Stomach (tissue), 8 donors: ENCODE measurements at regions not wholly inside any gene's neighbourhood (a gene's known extent, or its start where the extent isn't known, plus 50 kb on each side); places are given as distances from the start of the nearest gene placed in this dataset.

ENCODE experiments used
- DNase-seq, 2 donors: peaks; one replicate each; pipeline versions ENCODE4 v3.0.0 to v3.0.0-alpha.2; 2013 to 2019
- H3K27ac ChIP-seq, 5 donors: fragments of 200-600 bp in 4 of 5; sonication (generic) in 4 of 5; one replicate each; pipeline ENCODE4 v1.5.1; 2013 to 2019; ENCODE audit warnings: mild to moderate bottlenecking in 1 of 5, moderate library complexity in 1 of 5
- H3K27me3 ChIP-seq, 3 donors: fragments of 200-600 bp; sonication (generic); one replicate each; pipeline ENCODE4 v1.5.1; 2017 to 2019; ENCODE audit warnings: mixed run types in 1 of 3
- H3K36me3 ChIP-seq, 4 donors: fragments of 200-600 bp; sonication (generic); 1 replicate in 3 of 4; 2 replicates in 1 of 4; pipeline ENCODE4 v1.5.1; 2016 to 2019
- H3K4me1 ChIP-seq, 4 donors: fragments of 200-600 bp; sonication (generic); one replicate each; pipeline ENCODE4 v1.5.1; 2016 to 2019
- H3K4me3 ChIP-seq, 4 donors: fragments of 200-600 bp; sonication (generic) in 3 of 4; one replicate each; pipeline ENCODE4 v1.5.1; 2016 to 2019; ENCODE audit warnings: mild to moderate bottlenecking in 1 of 4
- H3K9me3 ChIP-seq, 4 donors: fragments of 200-600 bp; sonication (generic); one replicate each; pipeline ENCODE4 v1.5.1; 2016 to 2019
- CTCF ChIP-seq, 7 experiments: fragments of 450-650 bp in 4 of 7; fragments of 200-600 bp in 3 of 7; sonication (generic) in 3 of 7; IDR thresholded peaks; one replicate each; pipeline ENCODE4 v1.5.1; 2016 to 2019; ENCODE audit warnings: antibody characterized with exemption in 7 of 7, control low read depth in 2 of 7, mild to moderate bottlenecking in 1 of 7
- EP300 ChIP-seq: sonication (generic); formaldehyde crosslinking; IDR thresholded peaks from one replicate; pipeline ENCODE4 v1.6.1; 2017; ENCODE audit warnings: antibody characterized with exemption
- POLR2A ChIP-seq, 4 donors: fragments of 450-650 bp; IDR thresholded peaks; one replicate each; pipeline ENCODE4 v1.6.1; 2016; ENCODE audit warnings: antibody characterized with exemption in 4 of 4, control low read depth in 2 of 4, mild to moderate bottlenecking in 1 of 4, moderate library complexity in 1 of 4
- POLR2AphosphoS5 ChIP-seq, 3 donors: sonication (generic); formaldehyde crosslinking; IDR thresholded peaks; one replicate each; pipeline ENCODE4 v1.6.1; 2016; ENCODE audit warnings: antibody characterized with exemption in 3 of 3
- WGBS, 5 donors: extraction: QIAGEN DNeasy Blood & Tissue Kit in 3 of 5; methylation state at CpG; one replicate each; pipeline versions ENCODE4 v1.1.5 to v1.1.7; 2013 to 2018; 5-methylcytosine and 5-hydroxymethylcytosine counted together
- intact Hi-C: fragments of 100-400 bp; cut with DNase I; formaldehyde crosslinking; loops from one replicate; pipeline ENCODE4 v1.15.1; 2023; ENCODE audit warnings: low total_unique reads
- donor health status: healthy with polysubstance abuse.
- donor health status: Bipolar disorder and iron deficiency.
- donor health status: healthy.

- no peaks in the 10 kb centered on the region for H3K36me3 ChIP-seq
- no peaks in the 10 kb centered on the region for H3K9me3 ChIP-seq
- no peak for DNase-seq
- TF ChIP-seq EP300 (no peak), POLR2AphosphoS5 (IDR thresholded peaks at IDR 0.05) (no peak), CTCF (IDR thresholded peaks at IDR 0.05) (no peak)
- H3K4me1 ChIP-seq, result no peaks in the 10 kb centered on the region
- WGBS, 5 donors, result 91 to 99% (median 95%) methylated on average over 2 of the region's 2 CpGs
- intact Hi-C loops, result no loop called here
- no peak overlapping the region for H3K27ac ChIP-seq
- H3K4me3 ChIP-seq, result no peak overlapping the region
- H3K27me3 ChIP-seq, result no peaks in the 10 kb centered on the region
These were observed 281.1 kb downstream of the SPRY2 start for GRCh38 chr13:80059789-80060188.

GRCh38 chr13:80058626-80059025 is 282.3 kb downstream of the SPRY2 start:
- intact Hi-C loops, result no loop called here
- H3K27me3 ChIP-seq, result no peaks in the 10 kb centered on the region
- DNase-seq, result no peak
- no peaks in the 10 kb centered on the region for H3K36me3 ChIP-seq
- 82 to 96% (median 90%) methylated on average over 4 of the region's 4 CpGs for WGBS, 5 donors
- no peak overlapping the region for H3K4me3 ChIP-seq
- no peaks in the 10 kb centered on the region for H3K4me1 ChIP-seq
- TF ChIP-seq POLR2AphosphoS5 (IDR thresholded peaks at IDR 0.05) (no peak), EP300 (no peak), CTCF (IDR thresholded peaks at IDR 0.05) (no peak)
- no peaks in the 10 kb centered on the region for H3K9me3 ChIP-seq
- H3K27ac ChIP-seq, result no peak overlapping the region

GRCh38 chr13:80055847-80056246 is 285.1 kb downstream of the SPRY2 start:
- H3K36me3 ChIP-seq, result no peaks in the 10 kb centered on the region
- WGBS, 5 donors, result 89 to 95% (median 91%) methylated on average over 4 of the region's 4 CpGs
- no peaks in the 10 kb centered on the region for H3K9me3 ChIP-seq

GRCh38 chr13:80054806-80055205 is 286.1 kb downstream of the SPRY2 start:
- H3K27ac ChIP-seq, result no peak overlapping the region
- WGBS, 5 donors, result 83 to 91% (median 87%) methylated on average over 3 of the region's 3 CpGs
- no peak for DNase-seq
- intact Hi-C loops, result no loop called here
- H3K4me1 ChIP-seq, result peaks cover 0 to 4% (median 0%) of the 10 kb centered on the region in 4 donors
- H3K9me3 ChIP-seq, result no peaks in the 10 kb centered on the region
- no peaks in the 10 kb centered on the region for H3K36me3 ChIP-seq
- no peak overlapping the region for H3K4me3 ChIP-seq
- TF ChIP-seq POLR2AphosphoS5 (IDR thresholded peaks at IDR 0.05) (no peak), CTCF (IDR thresholded peaks at IDR 0.05) (no peak), EP300 (no peak), POLR2A (IDR thresholded peaks at IDR 0.05) (no peak)
- no peaks in the 10 kb centered on the region for H3K27me3 ChIP-seq

More at GRCh38 chr13:80055847-80056246, 285.1 kb downstream of the SPRY2 start:
- Histone ChIP-seq H3K4me3 (no peak overlapping the region), H3K27ac (no peak overlapping the region), H3K4me1 (no peaks in the 10 kb centered on the region), H3K27me3 (no peaks in the 10 kb centered on the region)
- TF ChIP-seq POLR2A (IDR thresholded peaks at IDR 0.05) (no peak), CTCF (IDR thresholded peaks at IDR 0.05) (no peak), EP300 (no peak), POLR2AphosphoS5 (IDR thresholded peaks at IDR 0.05) (no peak)
- intact Hi-C loops, result no loop called here
- DNase-seq, result peak in 1 of 2 donors; percentile 11
